Breast epithelium (tissue), 4 donors: ENCODE measurements at regions not wholly inside any gene's neighbourhood (a gene's known extent, or its start where the extent isn't known, plus 50 kb on each side); places are given as distances from the start of the nearest gene placed in this dataset.

Source experiments
- DNase-seq, 2 donors: peaks; one replicate each; pipeline ENCODE4 v3.0.0-alpha.2; 2019; ENCODE audit warnings: low spot score in 2 of 2
- H3K27ac ChIP-seq, 2 donors: fragments of 200-600 bp; sonication (generic) in 1 of 2; one replicate each; pipeline ENCODE4 v1.5.1; 2016 to 2019; ENCODE audit warnings: mild to moderate bottlenecking in 1 of 2
- H3K27me3 ChIP-seq, 2 donors: fragments of 200-600 bp; sonication (generic) in 1 of 2; one replicate each; pipeline versions ENCODE4 v1.5.1 to v1.6.0; 2017 to 2019; ENCODE audit warnings: control low read depth in 1 of 2, mild to moderate bottlenecking in 1 of 2
- H3K36me3 ChIP-seq: fragments of 200-600 bp; one replicate; pipeline ENCODE4 v1.5.1; 2019
- H3K4me1 ChIP-seq, 2 donors: fragments of 200-600 bp; sonication (generic); one replicate each; pipeline ENCODE4 v1.5.1; 2016 to 2019; ENCODE audit warnings: control low read depth in 1 of 2
- H3K4me3 ChIP-seq, 3 donors: fragments of 200-600 bp; sonication (generic); 1 replicate in 2 of 3; 2 replicates in 1 of 3; pipeline ENCODE4 v1.5.1; 2016 to 2019; ENCODE audit warnings: mild to moderate bottlenecking in 3 of 3, moderate library complexity in 2 of 3
- H3K9me3 ChIP-seq, 2 donors: fragments of 200-600 bp; sonication (generic) in 1 of 2; one replicate each; pipeline ENCODE4 v1.5.1; 2016 to 2019; ENCODE audit warnings: control low read depth in 1 of 2
- CTCF ChIP-seq, 3 donors: fragments of 450-650 bp; IDR thresholded peaks; one replicate each; pipeline ENCODE4 v1.5.1; 2016 to 2017; ENCODE audit warnings: antibody characterized with exemption in 3 of 3, mild to moderate bottlenecking in 3 of 3, moderate library complexity in 3 of 3
- POLR2A ChIP-seq: fragments of 450-650 bp; IDR thresholded peaks from one replicate; pipeline ENCODE4 v1.6.1; 2016; ENCODE audit warnings: antibody characterized with exemption, mild to moderate bottlenecking, moderate library complexity
- POLR2AphosphoS5 ChIP-seq, 3 donors: sonication (generic); formaldehyde crosslinking; IDR thresholded peaks; one replicate each; pipeline ENCODE4 v1.6.1; 2017; ENCODE audit warnings: antibody characterized with exemption in 3 of 3
- intact Hi-C: fragments of 100-400 bp; cut with DNase I; formaldehyde crosslinking; loops from one replicate; pipeline ENCODE4 v1.15.1; 2023; ENCODE audit warnings: low total_unique reads

GRCh38 chr12:83769151-83769550, 1082.4 kb downstream of the TMTC2 start:
- H3K27ac ChIP-seq, result no peak overlapping the region
- no peak overlapping the region for H3K4me3 ChIP-seq
- H3K4me1 ChIP-seq, result no peaks in the 10 kb centered on the region
- intact Hi-C loops, result no loop called here
- no peak for DNase-seq
- no peak for TF ChIP-seq POLR2AphosphoS5 (IDR thresholded peaks at IDR 0.05)
- TF ChIP-seq POLR2A, result no peak
- no peak for TF ChIP-seq CTCF (IDR thresholded peaks at IDR 0.05)
- no peaks in the 10 kb centered on the region for H3K36me3 ChIP-seq
- peaks cover 6 to 9% of the 10 kb centered on the region in 2 donors for H3K9me3 ChIP-seq
- no peaks in the 10 kb centered on the region for H3K27me3 ChIP-seq

GRCh38 chr12:83767723-83768122, 1081.0 kb downstream of the TMTC2 start:
- Histone ChIP-seq H3K36me3 (no peaks in the 10 kb centered on the region), H3K9me3 (peaks cover 2 to 9% of the 10 kb centered on the region in 2 donors), H3K27me3 (no peaks in the 10 kb centered on the region), H3K4me1 (no peaks in the 10 kb centered on the region), H3K4me3 (no peak overlapping the region), H3K27ac (no peak overlapping the region)
- intact Hi-C loops, result no loop called here
- no peak for DNase-seq
- TF ChIP-seq POLR2AphosphoS5 (IDR thresholded peaks at IDR 0.05), result no peak
- TF ChIP-seq POLR2A, result no peak
- no peak for TF ChIP-seq CTCF (IDR thresholded peaks at IDR 0.05)

DNA sequence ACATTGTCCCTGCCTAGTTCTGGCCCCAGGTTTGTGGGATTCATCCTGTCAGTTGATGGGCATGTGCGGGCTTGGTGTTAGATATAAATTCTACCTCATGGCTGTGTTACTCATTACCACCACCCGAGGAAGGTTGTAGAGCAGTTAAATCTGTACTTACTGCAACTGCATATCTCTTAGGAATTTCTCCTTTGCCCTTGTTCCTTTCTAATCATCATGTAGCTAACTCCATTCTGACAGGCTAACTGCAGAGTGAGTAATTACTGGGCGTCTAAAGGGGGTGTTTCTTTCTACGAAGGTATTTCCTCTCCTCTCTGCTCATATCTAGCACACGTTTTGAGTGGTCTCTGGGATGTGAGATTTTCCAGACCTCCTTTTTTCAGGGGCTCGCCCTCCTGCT, 1076.7 kb downstream of the TMTC2 start:
- Histone ChIP-seq H3K4me3 (no peak overlapping the region), H3K27ac (no peak overlapping the region), H3K4me1 (no peaks in the 10 kb centered on the region), H3K36me3 (no peaks in the 10 kb centered on the region), H3K27me3 (no peaks in the 10 kb centered on the region), H3K9me3 (peaks cover 0 to 7% of the 10 kb centered on the region in 2 donors)
- intact Hi-C loops, result no loop called here
- TF ChIP-seq CTCF (IDR thresholded peaks at IDR 0.05) (no peak), POLR2A (no peak), POLR2AphosphoS5 (IDR thresholded peaks at IDR 0.05) (no peak)
- no peak for DNase-seq

DNA sequence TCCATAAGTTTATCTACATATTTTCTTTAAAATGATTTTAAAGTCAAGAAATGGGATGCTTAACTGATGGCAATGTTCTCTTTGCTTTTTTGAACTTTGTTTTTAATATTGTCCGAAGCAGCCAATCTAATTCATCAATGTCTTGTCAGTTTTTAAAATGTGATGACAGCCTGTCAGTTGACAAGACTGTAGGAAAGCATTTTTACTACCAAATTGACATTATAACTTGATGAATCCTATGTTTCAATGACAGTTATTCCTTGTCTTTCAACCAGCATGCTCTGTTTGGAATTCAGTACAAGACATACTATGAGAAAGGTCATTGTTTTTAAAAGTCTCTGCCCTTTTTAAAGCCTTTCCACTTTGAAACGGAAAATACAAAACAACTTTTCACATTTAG, 1073.2 kb downstream of the TMTC2 start:
- Histone ChIP-seq H3K36me3 (no peaks in the 10 kb centered on the region), H3K27ac (no peak overlapping the region), H3K9me3 (peaks cover 0 to 7% of the 10 kb centered on the region in 2 donors), H3K4me3 (no peak overlapping the region), H3K4me1 (no peaks in the 10 kb centered on the region), H3K27me3 (no peaks in the 10 kb centered on the region)
- no peak for TF ChIP-seq CTCF (IDR thresholded peaks at IDR 0.05)
- TF ChIP-seq POLR2A, result no peak
- no peak for TF ChIP-seq POLR2AphosphoS5 (IDR thresholded peaks at IDR 0.05)
- intact Hi-C loops, result no loop called here
- no peak for DNase-seq

DNA sequence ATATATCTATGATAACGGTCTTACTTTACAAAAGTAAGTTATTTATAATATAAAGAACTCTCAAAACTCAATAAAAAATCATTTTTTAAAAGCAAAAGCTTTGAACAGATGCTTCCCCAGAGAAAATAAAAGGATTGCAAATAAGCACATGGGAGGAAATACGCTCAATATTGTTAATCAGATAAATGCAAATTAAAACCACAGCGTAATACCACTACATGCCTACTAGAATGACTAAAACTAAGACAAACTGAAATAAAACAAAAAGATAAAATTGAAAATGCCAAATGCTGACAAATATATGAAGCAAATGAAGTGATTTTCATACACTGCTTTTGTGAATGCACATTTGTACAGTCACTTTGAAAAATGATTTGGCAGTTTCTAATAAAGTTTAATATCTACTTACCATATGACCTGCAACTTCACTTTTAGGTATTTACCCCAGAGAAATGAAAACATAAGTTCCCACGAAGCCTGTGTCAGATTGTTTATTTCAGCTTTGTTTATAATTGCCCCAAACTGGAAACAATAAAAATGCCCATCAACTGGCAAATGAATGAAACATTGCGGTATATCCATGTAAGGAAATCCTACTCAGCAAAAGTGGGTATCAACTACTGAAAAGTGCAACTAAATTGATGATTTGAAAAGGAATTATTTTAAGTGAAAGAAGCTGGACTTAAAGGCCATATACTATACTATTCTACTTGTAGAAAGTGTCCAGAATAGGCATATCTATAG, 1072.4 kb downstream of the TMTC2 start:
- intact Hi-C loops, result no loop called here
- no peak overlapping the region for H3K27ac ChIP-seq

More for the DNA sequence above, 1072.4 kb downstream of the TMTC2 start:
- no peak for DNase-seq
- Histone ChIP-seq H3K9me3 (peaks cover 0 to 7% of the 10 kb centered on the region in 2 donors), H3K27me3 (no peaks in the 10 kb centered on the region), H3K36me3 (no peaks in the 10 kb centered on the region), H3K4me1 (no peaks in the 10 kb centered on the region), H3K4me3 (no peak overlapping the region)
- TF ChIP-seq CTCF (IDR thresholded peaks at IDR 0.05) (no peak), POLR2AphosphoS5 (IDR thresholded peaks at IDR 0.05) (no peak), POLR2A (no peak)
